Testis (tissue), 2 donors: ENCODE measurements at regions not wholly inside any gene's neighbourhood (a gene's known extent, or its start where the extent isn't known, plus 50 kb on each side); places are given as distances from the start of the nearest gene placed in this dataset.

Source experiments
- POLR2A ChIP-seq: fragments of 450-650 bp; IDR thresholded peaks from one replicate; pipeline ENCODE4 v1.6.1; 2017; ENCODE audit warnings: antibody characterized with exemption, mild to moderate bottlenecking, moderate library complexity
- TF ChIP-seq, protein P1 (sequence below), 3 experiments: fragments of 450-650 bp in 2 of 3; fragments of 200-600 bp in 1 of 3; sonication (generic) in 1 of 3; IDR thresholded peaks; one replicate each; pipeline ENCODE4 v1.5.1; 2016 to 2019; ENCODE audit warnings: antibody characterized with exemption in 3 of 3, mild to moderate bottlenecking in 2 of 3, moderate library complexity in 1 of 3

DNA sequence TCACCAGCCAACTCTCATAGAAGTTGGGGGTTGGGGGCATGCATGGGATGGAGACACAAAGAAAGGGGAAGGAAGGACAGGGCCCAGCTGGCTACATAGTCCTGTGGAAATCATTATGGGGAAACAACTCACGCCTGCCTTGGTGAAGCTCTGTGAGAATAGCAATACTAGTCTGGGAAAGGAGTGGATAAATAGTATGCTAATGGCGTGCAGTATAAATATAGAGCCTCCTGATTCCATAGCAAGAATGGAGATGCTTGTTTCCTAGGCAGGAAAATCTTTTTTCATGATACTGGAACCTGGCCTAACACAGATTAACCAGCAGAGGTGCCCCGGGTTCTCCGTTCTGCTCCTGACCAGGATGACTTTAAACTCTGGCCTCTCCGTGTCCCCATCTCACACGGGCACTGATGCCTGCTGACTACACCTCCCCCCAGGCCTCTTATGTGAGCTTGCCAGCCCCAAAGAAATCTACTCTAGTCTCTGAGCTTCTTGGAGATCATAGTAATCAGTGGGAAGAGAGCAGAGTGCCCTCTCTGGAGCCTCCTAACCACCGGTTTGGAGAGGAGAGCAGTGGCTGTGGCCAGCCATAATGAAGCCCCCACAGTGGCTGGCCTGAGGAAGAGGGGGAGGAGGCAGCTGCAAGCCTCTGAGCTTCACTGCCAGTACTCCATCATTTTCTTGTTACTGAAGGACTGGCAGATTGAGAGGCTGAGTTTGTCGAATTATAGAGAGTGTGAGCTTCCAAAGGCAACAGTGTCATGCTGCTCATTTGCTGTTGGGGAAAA is 355.0 kb upstream of the SEMA6D start:
- TF ChIP-seq, protein P1, sequence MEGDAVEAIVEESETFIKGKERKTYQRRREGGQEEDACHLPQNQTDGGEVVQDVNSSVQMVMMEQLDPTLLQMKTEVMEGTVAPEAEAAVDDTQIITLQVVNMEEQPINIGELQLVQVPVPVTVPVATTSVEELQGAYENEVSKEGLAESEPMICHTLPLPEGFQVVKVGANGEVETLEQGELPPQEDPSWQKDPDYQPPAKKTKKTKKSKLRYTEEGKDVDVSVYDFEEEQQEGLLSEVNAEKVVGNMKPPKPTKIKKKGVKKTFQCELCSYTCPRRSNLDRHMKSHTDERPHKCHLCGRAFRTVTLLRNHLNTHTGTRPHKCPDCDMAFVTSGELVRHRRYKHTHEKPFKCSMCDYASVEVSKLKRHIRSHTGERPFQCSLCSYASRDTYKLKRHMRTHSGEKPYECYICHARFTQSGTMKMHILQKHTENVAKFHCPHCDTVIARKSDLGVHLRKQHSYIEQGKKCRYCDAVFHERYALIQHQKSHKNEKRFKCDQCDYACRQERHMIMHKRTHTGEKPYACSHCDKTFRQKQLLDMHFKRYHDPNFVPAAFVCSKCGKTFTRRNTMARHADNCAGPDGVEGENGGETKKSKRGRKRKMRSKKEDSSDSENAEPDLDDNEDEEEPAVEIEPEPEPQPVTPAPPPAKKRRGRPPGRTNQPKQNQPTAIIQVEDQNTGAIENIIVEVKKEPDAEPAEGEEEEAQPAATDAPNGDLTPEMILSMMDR (IDR thresholded peaks at IDR 0.05): no peak
- no peak for TF ChIP-seq POLR2A
